AG04450 (cell line): ENCODE measurements at regions not wholly inside any gene's neighbourhood (a gene's known extent, or its start where the extent isn't known, plus 50 kb on each side); places are given as distances from the start of the nearest gene placed in this dataset.

Experiments
- CTCF ChIA-PET: fragments of 300-600, 350-600 bp; formaldehyde crosslinking; extraction: SDS; loops from one replicate; lab custom pipeline; 2022; ENCODE audit warnings: antibody characterized with exemption, inconsistent platforms; lab: Charles Lee
- POLR2A ChIA-PET: fragments of 350-600 bp; formaldehyde crosslinking; extraction: SDS; loops from one replicate; lab custom pipeline; 2021; ENCODE audit warnings: antibody characterized with exemption, inconsistent platforms; lab: Yijun Ruan, JAX
- DNase-seq: peaks from one replicate; pipeline ENCODE4 v3.0.0-alpha.2; 2011; ENCODE audit warnings: low read depth, low spot score
- H3K27ac ChIP-seq: one replicate; pipeline ENCODE4 v1.5.1; 2012; ENCODE audit warnings: low read depth, low read length, control low read depth
- H3K27me3 ChIP-seq: one replicate; pipeline ENCODE4 v1.6.0; 2012; ENCODE audit warnings: low read length; ENCODE audit not compliant: control insufficient read depth, insufficient read depth
- H3K4me3 ChIP-seq: 2 replicates; pipeline ENCODE4 v1.5.1; 2011; ENCODE audit warnings: mild to moderate bottlenecking, low read depth, low read length, control low read depth
- H3K9me3 ChIP-seq: 2 replicates; pipeline ENCODE4 v1.5.1; 2012; ENCODE audit warnings: low read length; ENCODE audit not compliant: control insufficient read depth, insufficient read depth
- CTCF ChIP-seq: IDR thresholded peaks from 2 replicates; pipeline ENCODE4 v1.5.1; 2011; ENCODE audit warnings: low read depth, low read length, control low read depth, inconsistent platforms

DNA sequence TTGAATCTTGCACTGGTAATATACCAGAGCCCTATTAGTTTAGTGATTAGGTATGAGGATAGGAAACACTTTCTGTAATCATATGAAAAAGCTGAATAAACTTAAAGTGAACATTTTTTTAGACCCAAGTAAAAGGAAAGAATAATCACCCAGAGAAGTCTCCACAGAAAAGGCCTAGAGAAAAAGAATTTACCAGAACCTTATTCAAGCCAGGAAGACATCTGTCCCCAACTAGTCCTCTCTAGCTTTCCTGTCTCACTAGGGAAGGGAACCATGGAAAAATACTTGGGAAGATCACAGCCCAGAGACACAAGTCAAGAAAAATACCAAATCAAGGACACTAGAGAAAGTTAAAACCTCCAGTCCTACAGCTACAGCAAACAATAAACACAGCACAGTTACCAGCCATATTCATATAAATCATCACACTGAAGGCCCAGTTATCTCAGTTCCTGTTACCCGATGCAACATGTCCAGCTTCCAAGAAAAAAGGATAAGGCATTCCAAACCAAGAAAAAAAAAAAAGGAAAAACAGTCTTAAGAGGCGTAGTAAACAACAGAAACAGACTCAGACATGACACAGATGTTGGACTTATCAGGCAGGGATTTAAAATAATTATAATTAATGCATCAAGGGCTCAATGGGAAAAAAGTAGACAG lies 461.5 kb downstream of the IRS1 start:
- no peaks in the 10 kb centered on the region for H3K27me3 ChIP-seq
- no peak overlapping the region for H3K27ac ChIP-seq
- no peaks in the 10 kb centered on the region for H3K9me3 ChIP-seq
- CTCF ChIA-PET: interaction anchor here (0.7 kb wide), 1 partner anchor 457 kb away, joined by 3 read pairs; no protein-coding TSS in a partner anchor
- no peak overlapping the region for H3K4me3 ChIP-seq
- no peak for TF ChIP-seq CTCF
- POLR2A ChIA-PET: no interaction called here
- no peak for DNase-seq

DNA sequence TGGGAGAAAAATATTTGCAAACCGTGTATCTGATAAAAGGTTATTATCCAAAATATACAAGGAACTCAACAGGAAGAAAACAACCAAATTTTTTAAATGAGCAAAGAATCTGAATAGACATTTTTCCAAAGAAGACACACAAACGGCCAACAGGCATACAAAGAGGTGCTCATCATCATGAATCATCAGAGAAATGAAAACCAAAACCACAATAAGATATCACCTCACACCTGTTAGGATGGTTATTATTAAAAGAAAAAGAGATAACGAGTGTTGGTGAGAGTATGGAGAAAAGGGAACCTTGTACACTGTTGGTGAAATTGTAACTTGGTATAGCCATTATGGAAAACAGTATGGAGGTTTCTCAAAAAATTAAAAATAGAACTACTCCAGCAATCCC lies 463.3 kb downstream of the IRS1 start:
- Histone ChIP-seq H3K27ac (no peak overlapping the region), H3K9me3 (no peaks in the 10 kb centered on the region), H3K4me3 (no peak overlapping the region), H3K27me3 (no peaks in the 10 kb centered on the region)
- no peak for TF ChIP-seq CTCF
- CTCF ChIA-PET: no interaction called here
- DNase-seq: no peak
- POLR2A ChIA-PET: no interaction called here

GRCh38 chr2:226334981-226335720 lies 464.5 kb downstream of the IRS1 start:
- no peaks in the 10 kb centered on the region for H3K27me3 ChIP-seq
- no peak overlapping the region for H3K27ac ChIP-seq
- CTCF ChIA-PET: interaction anchor here (0.7 to 1.6 kb wide), 2 partner anchors 8 to 318 kb away, joined by 3 read pairs; no protein-coding TSS in a partner anchor
- DNase-seq: peak; percentile 33
- no peak for TF ChIP-seq CTCF
- H3K4me3 ChIP-seq: no peak overlapping the region
- H3K9me3 ChIP-seq: no peaks in the 10 kb centered on the region
- POLR2A ChIA-PET: interaction anchor here (0.6 to 1.0 kb wide), 8 partner anchors 58 to 463 kb away, joined by 3 to 9 read pairs (median 5); no protein-coding TSS in a partner anchor

GRCh38 chr2:226333388-226333787 lies 466.2 kb downstream of the IRS1 start:
- TF ChIP-seq CTCF: no peak
- ChIA-PET CTCF (no interaction called here), POLR2A (no interaction called here)
- Histone ChIP-seq H3K27ac (no peak overlapping the region), H3K9me3 (no peaks in the 10 kb centered on the region), H3K4me3 (no peak overlapping the region), H3K27me3 (no peaks in the 10 kb centered on the region)
- DNase-seq: no peak

DNA sequence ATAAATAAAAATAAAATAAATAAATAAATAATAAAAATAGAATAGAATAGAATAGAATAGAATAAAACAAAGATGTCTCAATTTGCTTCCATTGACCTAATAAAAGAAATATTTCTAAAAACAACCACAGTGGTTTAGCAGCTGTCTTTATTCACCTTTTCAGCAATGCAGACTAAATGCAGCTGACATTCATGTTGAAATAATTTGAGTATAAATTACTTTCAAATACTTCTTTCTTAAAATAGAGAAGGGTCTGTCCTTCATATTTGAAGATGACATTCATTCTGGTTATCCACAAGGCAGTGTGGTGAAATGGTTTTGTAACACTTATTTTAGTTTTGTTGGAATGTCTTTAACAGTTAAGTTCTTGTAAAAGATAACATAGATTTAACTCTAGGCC lies 469.4 kb downstream of the IRS1 start:
- no peak for TF ChIP-seq CTCF
- Histone ChIP-seq H3K27me3 (no peaks in the 10 kb centered on the region), H3K27ac (no peak overlapping the region), H3K9me3 (no peaks in the 10 kb centered on the region), H3K4me3 (no peak overlapping the region)
- POLR2A ChIA-PET: interaction anchor here (0.7 to 1.1 kb wide), 2 partner anchors 94 to 144 kb away, joined by 3 read pairs; no protein-coding TSS in a partner anchor
- CTCF ChIA-PET: no interaction called here
- DNase-seq: no peak
